ENCODE measurements at regions not wholly inside any gene's neighbourhood (a gene's known extent, or its start where the extent isn't known, plus 50 kb on each side); places are given as distances from the start of the nearest gene placed in this dataset.
"Not testable (repeated sequence)": the region's sequence is repeated elsewhere in the genome, so short reads cannot be mapped to it uniquely, and the experiment has no call there.

GRCh38 chr6:139960671-139961070 lies 586.2 kb upstream of the CITED2 start:
- DNase-seq (ENCODE audit: low read depth) = no peak

- no peak for DNase-seq (ENCODE audit: low read depth)
These were observed 581.1 kb upstream of the CITED2 start for GRCh38 chr6:139955366-139956155.

GRCh38 chr6:139954463-139955071 lies 580.1 kb upstream of the CITED2 start:
- DNase-seq (ENCODE audit: low read depth) = no peak

GRCh38 chr6:139953780-139954179 lies 579.3 kb upstream of the CITED2 start:
- not testable (repeated sequence) for DNase-seq (ENCODE audit: low read depth)

GRCh38 chr6:139951172-139951571 lies 576.7 kb upstream of the CITED2 start:
- no peak for DNase-seq (ENCODE audit: low read depth)

GRCh38 chr6:139944976-139945375 lies 570.5 kb upstream of the CITED2 start:
- no peak for DNase-seq (ENCODE audit: low read depth)

GRCh38 chr6:139944131-139944530 lies 569.7 kb upstream of the CITED2 start:
- no peak for DNase-seq (ENCODE audit: low read depth)

GRCh38 chr6:139943391-139943790 lies 568.9 kb upstream of the CITED2 start:
- no peak for DNase-seq (ENCODE audit: low read depth)

GRCh38 chr6:139942331-139942730 lies 567.9 kb upstream of the CITED2 start:
- DNase-seq (ENCODE audit: low read depth) = no peak

GRCh38 chr6:139941826-139942225 lies 567.4 kb upstream of the CITED2 start:
- DNase-seq (ENCODE audit: low read depth) = no peak

- DNase-seq (ENCODE audit: low read depth) = no peak
These were observed 566.6 kb upstream of the CITED2 start for GRCh38 chr6:139940741-139941729.

GRCh38 chr6:139939189-139939979 lies 564.9 kb upstream of the CITED2 start:
- no peak for DNase-seq (ENCODE audit: low read depth)

- DNase-seq (ENCODE audit: low read depth) = no peak
These were observed 558.2 kb upstream of the CITED2 start for GRCh38 chr6:139932671-139933070.

GRCh38 chr6:139931747-139932146 lies 557.3 kb upstream of the CITED2 start:
- no peak for DNase-seq (ENCODE audit: low read depth)

GRCh38 chr6:139927742-139928305 lies 553.4 kb upstream of the CITED2 start:
- no peak for DNase-seq (ENCODE audit: low read depth)

- DNase-seq (ENCODE audit: low read depth) = no peak
These were observed 552.8 kb upstream of the CITED2 start for GRCh38 chr6:139927236-139927635.

GRCh38 chr6:139926711-139927110 lies 552.3 kb upstream of the CITED2 start:
- DNase-seq (ENCODE audit: low read depth) = no peak

- no peak for DNase-seq (ENCODE audit: low read depth)
These were observed 551.6 kb upstream of the CITED2 start for GRCh38 chr6:139925894-139926641.

- DNase-seq (ENCODE audit: low read depth) = no peak
These were observed 549.6 kb upstream of the CITED2 start for GRCh38 chr6:139923964-139924475.

- DNase-seq (ENCODE audit: low read depth) = no peak
These were observed 547.8 kb upstream of the CITED2 start for GRCh38 chr6:139922236-139922635.

- DNase-seq (ENCODE audit: low read depth) = no peak
These were observed 546.3 kb upstream of the CITED2 start for GRCh38 chr6:139920776-139921100.

All from T-helper 22 cell (primary cell).